Inferior parietal cortex (tissue), 1 donor: ENCODE measurements at regions not wholly inside any gene's neighbourhood (a gene's known extent, or its start where the extent isn't known, plus 50 kb on each side); places are given as distances from the start of the nearest gene placed in this dataset.
"Not testable (repeated sequence)": the region's sequence is repeated elsewhere in the genome, so short reads cannot be mapped to it uniquely, and the experiment has no call there.

Experiments used
- DNase-seq: peaks from one replicate; pipeline ENCODE4 v3.0.0-alpha.2; 2016; ENCODE audit errors: extremely low spot score

- DNase-seq, result no peak
These were observed 488.4 kb downstream of the PCNX1 start for GRCh38 chr14:71395636-71396035.

- DNase-seq, result no peak
These were observed 488.9 kb downstream of the PCNX1 start for GRCh38 chr14:71396050-71396677.

GRCh38 chr14:71397371-71397770 is 490.1 kb downstream of the PCNX1 start:
- DNase-seq, result no peak

GRCh38 chr14:71398450-71398849 is 491.2 kb downstream of the PCNX1 start:
- DNase-seq, result no peak

- no peak for DNase-seq
These were observed 491.8 kb downstream of the PCNX1 start for GRCh38 chr14:71399057-71399487.

GRCh38 chr14:71400871-71401321 is 493.6 kb downstream of the PCNX1 start:
- no peak for DNase-seq

GRCh38 chr14:71402415-71402814 is 495.2 kb downstream of the PCNX1 start:
- DNase-seq, result not testable (repeated sequence)

GRCh38 chr14:71403656-71404055 is 496.4 kb downstream of the PCNX1 start:
- DNase-seq, result no peak

GRCh38 chr14:71405676-71406075 is 498.4 kb downstream of the PCNX1 start:
- no peak for DNase-seq

- DNase-seq, result no peak
These were observed 501.2 kb downstream of the PCNX1 start for GRCh38 chr14:71408362-71409030.

GRCh38 chr14:71410578-71411284 is 503.5 kb downstream of the PCNX1 start:
- DNase-seq, result no peak

GRCh38 chr14:71411285-71411595 is 504.0 kb downstream of the PCNX1 start:
- no peak for DNase-seq

GRCh38 chr14:71411738-71412137 is 504.5 kb downstream of the PCNX1 start:
- no peak for DNase-seq

GRCh38 chr14:71414631-71415403 is 507.6 kb downstream of the PCNX1 start:
- DNase-seq, result no peak

- DNase-seq, result no peak
These were observed 508.1 kb downstream of the PCNX1 start for GRCh38 chr14:71415404-71415690.

- no peak for DNase-seq
These were observed 509.1 kb downstream of the PCNX1 start for GRCh38 chr14:71416392-71416791.

- no peak for DNase-seq
These were observed 511.4 kb downstream of the PCNX1 start for GRCh38 chr14:71418532-71419245.

GRCh38 chr14:71423481-71423880 is 508.7 kb upstream of the RGS6 start:
- DNase-seq, result no peak

GRCh38 chr14:71424941-71425340 is 507.3 kb upstream of the RGS6 start:
- DNase-seq, result no peak

- no peak for DNase-seq
These were observed 506.2 kb upstream of the RGS6 start for GRCh38 chr14:71426001-71426400.

- DNase-seq, result no peak
These were observed 502.3 kb upstream of the RGS6 start for GRCh38 chr14:71429902-71430301.

- no peak for DNase-seq
These were observed 501.9 kb upstream of the RGS6 start for GRCh38 chr14:71430321-71430677.
